ENCODE measurements at regions not wholly inside any gene's neighbourhood (a gene's known extent, or its start where the extent isn't known, plus 50 kb on each side); places are given as distances from the start of the nearest gene placed in this dataset.
"Not testable (repeated sequence)": the region's sequence is repeated elsewhere in the genome, so short reads cannot be mapped to it uniquely, and the experiment has no call there.

- Histone ChIP-seq H3K9me3 (no peaks in the 10 kb centered on the region), H3K4me3 (ENCODE audit: low read depth, low read length) (no peak overlapping the region), H3K36me3 (no peaks in the 10 kb centered on the region), H3K4me1 (0 out of 2 replicates have a peak, but pooled peaks cover 2% of the 10 kb centered on the region), H3K27me3 (no peaks in the 10 kb centered on the region)
- no peak for DNase-seq
- no peak for TF ChIP-seq CTCF (IDR thresholded peaks at IDR 0.05; ENCODE audit: low read depth, low read length)
These were observed 159.7 kb downstream of the CRPPA start for GRCh38 chr7:16261654-16262053.

- no peak for TF ChIP-seq CTCF (IDR thresholded peaks at IDR 0.05; ENCODE audit: low read depth, low read length)
- Histone ChIP-seq H3K4me1 (0 out of 2 replicates have a peak, but pooled peaks cover 2% of the 10 kb centered on the region), H3K36me3 (no peaks in the 10 kb centered on the region), H3K4me3 (ENCODE audit: low read depth, low read length) (no peak overlapping the region), H3K27me3 (no peaks in the 10 kb centered on the region), H3K9me3 (no peaks in the 10 kb centered on the region)
- no peak for DNase-seq
These were observed 160.2 kb downstream of the CRPPA start for GRCh38 chr7:16261100-16261499.

- Histone ChIP-seq H3K27me3 (no peaks in the 10 kb centered on the region), H3K36me3 (no peaks in the 10 kb centered on the region), H3K9me3 (no peaks in the 10 kb centered on the region), H3K4me1 (0 out of 2 replicates have a peak, but pooled peaks cover 2% of the 10 kb centered on the region), H3K4me3 (ENCODE audit: low read depth, low read length) (no peak overlapping the region)
- no peak for TF ChIP-seq CTCF (IDR thresholded peaks at IDR 0.05; ENCODE audit: low read depth, low read length)
- DNase-seq, result no peak
These were observed 161.1 kb downstream of the CRPPA start for GRCh38 chr7:16260236-16260728.

- not testable (repeated sequence) for H3K4me3 ChIP-seq (ENCODE audit: low read depth, low read length); H3K9me3 ChIP-seq; H3K36me3 ChIP-seq; H3K4me1 ChIP-seq; DNase-seq; H3K27me3 ChIP-seq
These were observed 164.9 kb downstream of the CRPPA start for GRCh38 chr7:16256419-16256818.

- not testable (repeated sequence) for DNase-seq; H3K9me3 ChIP-seq; H3K4me1 ChIP-seq; H3K36me3 ChIP-seq; H3K27me3 ChIP-seq; H3K4me3 ChIP-seq (ENCODE audit: low read depth, low read length)
These were observed 165.4 kb downstream of the CRPPA start for GRCh38 chr7:16255952-16256351.

GRCh38 chr7:16250655-16251054 lies 170.7 kb downstream of the CRPPA start:
- not testable (repeated sequence) for H3K4me3 ChIP-seq (ENCODE audit: low read depth, low read length); H3K27me3 ChIP-seq; H3K36me3 ChIP-seq; H3K9me3 ChIP-seq; DNase-seq; H3K4me1 ChIP-seq

GRCh38 chr7:16249204-16249603 lies 172.1 kb downstream of the CRPPA start:
- H3K27me3 ChIP-seq; H3K4me1 ChIP-seq; DNase-seq; H3K4me3 ChIP-seq (ENCODE audit: low read depth, low read length); H3K9me3 ChIP-seq; H3K36me3 ChIP-seq: not testable (repeated sequence)

- not testable (repeated sequence) for DNase-seq; H3K27me3 ChIP-seq; H3K9me3 ChIP-seq; H3K4me3 ChIP-seq (ENCODE audit: low read depth, low read length); H3K4me1 ChIP-seq; H3K36me3 ChIP-seq
These were observed 172.8 kb downstream of the CRPPA start for GRCh38 chr7:16248556-16248955.

- no peak for DNase-seq
- Histone ChIP-seq H3K4me1 (no peaks in the 10 kb centered on the region), H3K9me3 (no peaks in the 10 kb centered on the region), H3K4me3 (ENCODE audit: low read depth, low read length) (no peak overlapping the region), H3K36me3 (no peaks in the 10 kb centered on the region; the same call in 1 of the 2 replicates), H3K27me3 (no peaks in the 10 kb centered on the region)
- no peak for TF ChIP-seq CTCF (IDR thresholded peaks at IDR 0.05; ENCODE audit: low read depth, low read length)
These were observed 176.9 kb downstream of the CRPPA start for GRCh38 chr7:16244469-16244868.

Data from BE2C (cell line).